ENCODE measurements at regions not wholly inside any gene's neighbourhood (a gene's known extent, or its start where the extent isn't known, plus 50 kb on each side); places are given as distances from the start of the nearest gene placed in this dataset.

- ATAC-seq (no peak), FAIRE-seq (no peak), DNase-seq (ENCODE audit: low spot score) (no peak)
- no peaks in the 10 kb centered on the region for H3K27me3 ChIP-seq (ENCODE audit: control insufficient read depth in 1 of 2, insufficient read depth in 2 of 2, low read length in 2 of 2)
- POLR2A ChIA-PET = no interaction called here
- no TSS peak for BruUV-seq (replicated peaks)
- H4K20me1 ChIP-seq (ENCODE audit: insufficient read depth, low read length) = no peaks in the 10 kb centered on the region
- no peak overlapping the region for H3K27ac ChIP-seq (ENCODE audit: extremely low read length, insufficient read depth, low read length)
- no peak overlapping the region for H3K4me3 ChIP-seq (replicated peaks in 1 of 3; ENCODE audit: insufficient read depth in 1 of 3, low read depth in 2 of 3, low read length in 3 of 3)
- intact Hi-C loops (cut with micrococcal nuclease; ENCODE audit: unreplicated experiment) (no loop called here), in situ Hi-C loops (cut with HindIII; ENCODE audit: extremely low pct_ligation_motif_present, low pct_unique_long_range_greater_than_20kb) (no loop called here)
- no peaks in the 10 kb centered on the region for H3K9me3 ChIP-seq (ENCODE audit: low read length)
- WGBS (ENCODE audit: low lambda C conversion rate) = 6% methylated on average over 1 of the region's 1 CpG
- no peaks in the 10 kb centered on the region for H3K36me3 ChIP-seq (replicated peaks in 1 of 2; ENCODE audit: control insufficient read depth in 1 of 2, insufficient read depth in 2 of 2, low read length in 2 of 2)
- CTCF ChIA-PET (ENCODE audit: low intra/inter-chr PET ratio, low total read pairs) = no interaction called here
- H3K4me1 ChIP-seq (ENCODE audit: insufficient read depth, low read length) = 0 out of 2 replicates have a peak, but pooled peaks cover 7% of the 10 kb centered on the region
- no peaks in the 10 kb centered on the region for H3K79me2 ChIP-seq (ENCODE audit: insufficient read depth, low read length)
- H3K4me2 ChIP-seq (ENCODE audit: low read depth, low read length) = no peak overlapping the region
- TF ChIP-seq TIGD3 (CRISPR knock-in tag; IDR thresholded peaks at IDR 0.05; ENCODE audit: borderline replicate concordance) (no peak), ZNF788 (CRISPR knock-in tag; IDR thresholded peaks at IDR 0.05; ENCODE audit: borderline replicate concordance) (no peak), ZNF234 (CRISPR knock-in tag; conservative IDR thresholded peaks at IDR 0.05) (no peak), ZNF749 (CRISPR knock-in tag; IDR thresholded peaks at IDR 0.05; ENCODE audit: borderline replicate concordance) (no peak), RFX3 (CRISPR knock-in tag; IDR thresholded peaks at IDR 0.05) (no peak), NCOA5 (CRISPR knock-in tag; IDR thresholded peaks at IDR 0.05) (no peak), RCOR2 (CRISPR knock-in tag; IDR thresholded peaks at IDR 0.05) (no peak), ZBTB7B (CRISPR knock-in tag; IDR thresholded peaks at IDR 0.05) (no peak), ZNF260 (CRISPR knock-in tag; IDR thresholded peaks at IDR 0.05; ENCODE audit: borderline replicate concordance, low read depth) (no peak), NAIF1 (CRISPR knock-in tag; IDR thresholded peaks at IDR 0.05; ENCODE audit: borderline replicate concordance) (no peak), ZBTB20 (CRISPR knock-in tag; IDR thresholded peaks at IDR 0.05; ENCODE audit: borderline replicate concordance, low read depth) (no peak), RFX1 (IDR thresholded peaks at IDR 0.05) (no peak)
- TF ChIP-seq, protein P1, sequence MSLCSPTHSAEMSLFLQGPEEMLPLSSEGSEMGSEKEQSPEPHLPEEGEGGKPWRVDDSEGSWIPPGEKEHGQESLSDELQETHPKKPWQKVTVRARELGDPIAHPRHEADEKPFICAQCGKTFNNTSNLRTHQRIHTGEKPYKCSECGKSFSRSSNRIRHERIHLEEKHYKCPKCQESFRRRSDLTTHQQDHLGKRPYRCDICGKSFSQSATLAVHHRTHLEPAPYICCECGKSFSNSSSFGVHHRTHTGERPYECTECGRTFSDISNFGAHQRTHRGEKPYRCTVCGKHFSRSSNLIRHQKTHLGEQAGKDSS (CRISPR knock-in tag; IDR thresholded peaks at IDR 0.05; ENCODE audit: borderline replicate concordance, low read depth) = no peak
- TF ChIP-seq, protein P2, sequence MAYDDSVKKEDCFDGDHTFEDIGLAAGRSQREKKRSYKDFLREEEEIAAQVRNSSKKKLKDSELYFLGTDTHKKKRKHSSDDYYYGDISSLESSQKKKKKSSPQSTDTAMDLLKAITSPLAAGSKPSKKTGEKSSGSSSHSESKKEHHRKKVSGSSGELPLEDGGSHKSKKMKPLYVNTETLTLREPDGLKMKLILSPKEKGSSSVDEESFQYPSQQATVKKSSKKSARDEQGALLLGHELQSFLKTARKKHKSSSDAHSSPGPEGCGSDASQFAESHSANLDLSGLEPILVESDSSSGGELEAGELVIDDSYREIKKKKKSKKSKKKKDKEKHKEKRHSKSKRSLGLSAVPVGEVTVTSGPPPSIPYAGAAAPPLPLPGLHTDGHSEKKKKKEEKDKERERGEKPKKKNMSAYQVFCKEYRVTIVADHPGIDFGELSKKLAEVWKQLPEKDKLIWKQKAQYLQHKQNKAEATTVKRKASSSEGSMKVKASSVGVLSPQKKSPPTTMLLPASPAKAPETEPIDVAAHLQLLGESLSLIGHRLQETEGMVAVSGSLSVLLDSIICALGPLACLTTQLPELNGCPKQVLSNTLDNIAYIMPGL (CRISPR knock-in tag; IDR thresholded peaks at IDR 0.05; ENCODE audit: borderline replicate concordance in 1 of 2, low read depth in 1 of 2) = no peak
- H2AFZ ChIP-seq (ENCODE audit: low read length) = no peak overlapping the region
- no peak overlapping the region for H3K9ac ChIP-seq (ENCODE audit: insufficient read depth, low read depth, low read length)
Observed at GRCh38 chrX:134743091-134743490, 53.9 kb downstream of the PABIR2 start.
